ENCODE measurements at regions not wholly inside any gene's neighbourhood (a gene's known extent, or its start where the extent isn't known, plus 50 kb on each side); places are given as distances from the start of the nearest gene placed in this dataset.

DNA sequence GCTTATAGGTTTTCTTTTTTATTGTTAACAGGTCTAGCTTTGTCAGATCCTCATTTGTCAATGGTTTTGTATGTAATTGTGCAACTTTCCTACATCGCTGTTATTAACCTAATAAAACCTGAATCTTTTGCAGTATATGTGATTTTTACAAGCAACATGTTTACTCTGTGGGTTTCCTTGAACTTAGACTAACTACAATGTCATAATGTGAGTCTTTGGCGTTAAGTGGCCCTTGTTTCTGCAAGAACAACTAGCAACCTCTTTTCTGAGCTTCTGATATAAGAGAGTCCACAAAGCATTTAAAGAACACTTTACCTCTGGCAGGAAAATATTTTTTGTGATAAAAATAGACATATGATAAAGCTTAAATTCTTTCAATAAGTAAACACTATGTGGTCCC lies 230.3 kb upstream of the CFAP20DC start:
- TF ChIP-seq, protein P1, sequence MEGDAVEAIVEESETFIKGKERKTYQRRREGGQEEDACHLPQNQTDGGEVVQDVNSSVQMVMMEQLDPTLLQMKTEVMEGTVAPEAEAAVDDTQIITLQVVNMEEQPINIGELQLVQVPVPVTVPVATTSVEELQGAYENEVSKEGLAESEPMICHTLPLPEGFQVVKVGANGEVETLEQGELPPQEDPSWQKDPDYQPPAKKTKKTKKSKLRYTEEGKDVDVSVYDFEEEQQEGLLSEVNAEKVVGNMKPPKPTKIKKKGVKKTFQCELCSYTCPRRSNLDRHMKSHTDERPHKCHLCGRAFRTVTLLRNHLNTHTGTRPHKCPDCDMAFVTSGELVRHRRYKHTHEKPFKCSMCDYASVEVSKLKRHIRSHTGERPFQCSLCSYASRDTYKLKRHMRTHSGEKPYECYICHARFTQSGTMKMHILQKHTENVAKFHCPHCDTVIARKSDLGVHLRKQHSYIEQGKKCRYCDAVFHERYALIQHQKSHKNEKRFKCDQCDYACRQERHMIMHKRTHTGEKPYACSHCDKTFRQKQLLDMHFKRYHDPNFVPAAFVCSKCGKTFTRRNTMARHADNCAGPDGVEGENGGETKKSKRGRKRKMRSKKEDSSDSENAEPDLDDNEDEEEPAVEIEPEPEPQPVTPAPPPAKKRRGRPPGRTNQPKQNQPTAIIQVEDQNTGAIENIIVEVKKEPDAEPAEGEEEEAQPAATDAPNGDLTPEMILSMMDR (IDR thresholded peaks at IDR 0.05; ENCODE audit: borderline replicate concordance, control extremely low read depth, extremely low read depth, insufficient read depth, missing control alignments): no peak
- in situ Hi-C loops (cut with MboI; ENCODE audit: low sequenced_read_pairs, unreplicated experiment): no loop called here
- no peak for DNase-seq (ENCODE audit: low spot score)

DNA sequence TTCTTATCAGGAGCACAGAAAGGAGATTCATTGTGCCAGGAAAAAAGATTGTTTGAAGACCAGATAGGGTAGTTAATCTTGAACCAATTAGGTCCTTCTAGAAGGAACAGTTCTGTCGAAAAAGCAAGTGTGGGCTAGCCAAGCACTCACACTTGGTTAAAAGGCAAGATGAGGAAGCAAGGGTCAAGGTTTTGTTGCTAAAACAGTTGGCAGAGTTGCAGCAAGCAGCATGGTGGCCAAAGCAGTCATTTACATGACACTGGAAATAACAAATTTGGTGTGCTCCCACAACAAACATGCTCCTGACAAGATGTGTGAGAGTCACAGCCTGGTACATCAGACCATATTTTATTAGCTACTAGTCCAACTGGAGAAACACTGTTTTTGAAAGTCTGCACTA lies 228.0 kb upstream of the CFAP20DC start:
- TF ChIP-seq, protein P1 (IDR thresholded peaks at IDR 0.05; ENCODE audit: borderline replicate concordance, control extremely low read depth, extremely low read depth, insufficient read depth, missing control alignments): no peak
- in situ Hi-C loops (cut with MboI; ENCODE audit: low sequenced_read_pairs, unreplicated experiment): no loop called here
- no peak for DNase-seq (ENCODE audit: low spot score)

DNA sequence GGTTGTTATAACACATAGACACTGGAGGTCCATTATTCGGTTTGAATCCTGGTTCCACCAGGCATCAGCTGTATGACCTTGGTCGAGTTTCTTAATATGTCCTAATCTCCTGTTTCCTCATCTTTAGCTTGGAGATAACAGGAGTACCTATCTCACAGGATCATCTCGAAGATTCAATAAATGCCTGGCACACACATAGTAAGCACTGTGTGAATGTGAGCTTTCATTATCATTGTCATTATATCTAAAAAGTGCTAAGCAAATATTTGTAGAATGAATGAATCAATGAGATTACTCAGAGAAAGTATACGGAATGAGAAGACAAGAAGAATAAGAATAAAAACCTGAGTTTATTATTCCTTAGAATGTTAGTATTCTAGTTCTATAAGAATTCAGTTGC lies 227.4 kb upstream of the CFAP20DC start:
- in situ Hi-C loops (cut with MboI; ENCODE audit: low sequenced_read_pairs, unreplicated experiment): no loop called here
- TF ChIP-seq, protein P1 (IDR thresholded peaks at IDR 0.05; ENCODE audit: borderline replicate concordance, control extremely low read depth, extremely low read depth, insufficient read depth, missing control alignments): no peak
- DNase-seq (ENCODE audit: low spot score): no peak

DNA sequence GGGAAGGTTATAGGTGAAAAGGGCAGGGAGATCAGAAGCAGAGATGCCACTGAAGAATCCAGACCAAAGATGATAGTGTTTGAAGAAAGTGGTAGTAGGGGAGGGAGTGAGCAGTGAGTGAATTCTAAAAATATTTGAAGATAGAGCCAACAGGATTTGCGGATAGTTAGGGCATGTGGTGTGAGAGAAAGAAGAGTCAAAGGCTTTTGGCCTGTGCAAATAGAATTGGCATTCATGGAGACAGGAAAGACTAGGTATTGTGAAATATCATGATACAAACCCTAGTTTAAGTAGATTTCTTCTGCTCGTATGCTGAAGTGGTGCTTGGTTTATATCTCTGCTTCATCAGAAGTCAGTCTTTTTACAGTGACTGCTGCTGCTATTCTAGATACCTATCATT lies 224.2 kb upstream of the CFAP20DC start:
- TF ChIP-seq, protein P1 (IDR thresholded peaks at IDR 0.05; ENCODE audit: borderline replicate concordance, control extremely low read depth, extremely low read depth, insufficient read depth, missing control alignments): no peak
- in situ Hi-C loops (cut with MboI; ENCODE audit: low sequenced_read_pairs, unreplicated experiment): no loop called here
- no peak for DNase-seq (ENCODE audit: low spot score)

DNA sequence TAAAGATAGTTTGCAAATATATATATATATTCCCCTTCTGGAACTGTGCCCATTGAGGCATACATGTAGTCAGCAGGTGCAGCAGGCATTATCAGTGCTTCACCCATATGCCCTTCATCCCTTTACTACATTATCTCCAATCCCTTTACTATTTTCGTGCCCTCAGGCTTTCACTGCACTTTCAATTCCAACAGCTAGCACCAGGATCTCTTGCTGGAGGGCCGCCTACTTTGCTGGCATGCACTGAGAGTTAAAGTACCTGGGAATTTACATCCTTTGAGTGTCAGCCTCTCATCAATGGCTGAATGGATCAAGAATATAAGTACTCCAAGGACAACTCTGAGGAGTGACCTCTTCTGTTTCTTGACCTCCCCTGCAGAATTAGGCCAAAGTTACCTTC lies 222.1 kb upstream of the CFAP20DC start:
- TF ChIP-seq, protein P1 (IDR thresholded peaks at IDR 0.05; ENCODE audit: borderline replicate concordance, control extremely low read depth, extremely low read depth, insufficient read depth, missing control alignments): no peak
- DNase-seq (ENCODE audit: low spot score): no peak
- in situ Hi-C loops (cut with MboI; ENCODE audit: low sequenced_read_pairs, unreplicated experiment): no loop called here

DNA sequence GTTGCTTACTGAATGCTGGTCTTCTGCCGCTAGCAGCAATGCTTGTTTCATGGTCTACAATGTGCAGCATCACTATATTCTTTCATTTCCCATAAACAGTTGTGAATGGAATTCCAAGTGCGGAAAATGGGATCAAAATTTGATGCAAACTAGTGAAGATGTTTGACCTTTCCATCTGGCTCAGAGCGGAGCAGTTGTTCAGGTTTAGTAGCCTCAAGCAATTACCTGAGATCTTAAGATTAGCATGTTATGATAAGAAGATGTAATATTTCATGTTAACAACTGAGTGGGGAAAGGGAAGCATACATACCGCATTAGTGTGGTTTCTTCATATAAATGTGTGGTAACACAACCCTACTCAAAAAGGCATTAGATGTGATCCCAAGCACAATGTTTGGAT lies 221.1 kb upstream of the CFAP20DC start:
- in situ Hi-C loops (cut with MboI; ENCODE audit: low sequenced_read_pairs, unreplicated experiment): no loop called here
- TF ChIP-seq, protein P1 (IDR thresholded peaks at IDR 0.05; ENCODE audit: borderline replicate concordance, control extremely low read depth, extremely low read depth, insufficient read depth, missing control alignments): no peak

DNA sequence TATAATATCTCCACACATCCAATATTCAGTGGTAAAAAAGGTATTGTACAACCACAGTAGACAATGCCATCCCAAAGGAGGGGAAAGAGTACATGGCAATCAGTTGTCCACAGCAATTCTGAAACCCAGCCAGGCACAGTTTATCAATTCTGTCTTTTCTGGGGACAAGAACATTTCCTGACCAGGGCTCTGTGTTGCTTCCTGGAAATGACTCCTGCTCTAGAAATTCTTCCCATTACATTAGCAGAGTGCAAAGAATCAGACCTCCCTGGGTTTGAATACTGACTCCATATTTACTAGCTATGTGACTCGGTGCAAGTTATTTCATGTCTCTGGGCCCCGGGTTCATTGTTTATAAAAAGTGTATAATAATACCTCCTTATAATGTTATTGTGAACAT lies 220.4 kb upstream of the CFAP20DC start:
- DNase-seq (ENCODE audit: low spot score): no peak
- in situ Hi-C loops (cut with MboI; ENCODE audit: low sequenced_read_pairs, unreplicated experiment): no loop called here
- TF ChIP-seq, protein P1 (IDR thresholded peaks at IDR 0.05; ENCODE audit: borderline replicate concordance, control extremely low read depth, extremely low read depth, insufficient read depth, missing control alignments): no peak

More for the DNA sequence above, 221.1 kb upstream of the CFAP20DC start:
- no peak for DNase-seq (ENCODE audit: low spot score)
